ENCODE measurements at regions not wholly inside any gene's neighbourhood (a gene's known extent, or its start where the extent isn't known, plus 50 kb on each side); places are given as distances from the start of the nearest gene placed in this dataset.

GRCh38 chr7:136514776-136515175 lies 353.7 kb upstream of the CHRM2 start:
- Histone ChIP-seq H3F3A (ENCODE audit: insufficient read depth) (no peaks in the 10 kb centered on the region), H4K20me1 (ENCODE audit: low read depth, low read length) (no peaks in the 10 kb centered on the region), H2AFZ (ENCODE audit: low read depth, low read length, severe bottlenecking) (no peak overlapping the region), H3K4me3 (ENCODE audit: insufficient read depth, low read length, poor library complexity, severe bottlenecking) (no peak overlapping the region), H3K27me3 (ENCODE audit: low read length) (no peaks in the 10 kb centered on the region), H3K9me2 (replicated peaks; ENCODE audit: insufficient read depth, low read length) (no peaks in the 10 kb centered on the region), H3K4me2 (ENCODE audit: low read depth, low read length, poor library complexity, severe bottlenecking) (no peak overlapping the region), H3K27ac (ENCODE audit: low read depth, low read length) (no peak overlapping the region), H3K9me3 (ENCODE audit: insufficient read depth, low read length) (peaks cover 3% of the 10 kb centered on the region; the same call in 1 of the 2 replicates), H3K36me3 (ENCODE audit: low read length) (no peaks in the 10 kb centered on the region), H3K9ac (ENCODE audit: low read length) (no peak overlapping the region), H3K79me2 (ENCODE audit: insufficient read depth, low read length) (no peaks in the 10 kb centered on the region)
- TF ChIP-seq CTCF (IDR thresholded peaks at IDR 0.05; ENCODE audit: insufficient read depth, low read length, poor library complexity, severe bottlenecking) (no peak), EZH2phosphoT487 (conservative IDR thresholded peaks at IDR 0.05; ENCODE audit: low read length) (no peak)

- no peak overlapping the region for H3K27ac ChIP-seq (ENCODE audit: low read depth, low read length)
- TF ChIP-seq CTCF (IDR thresholded peaks at IDR 0.05; ENCODE audit: insufficient read depth, low read length, poor library complexity, severe bottlenecking) (no peak), EZH2phosphoT487 (conservative IDR thresholded peaks at IDR 0.05; ENCODE audit: low read length) (no peak)
- no peaks in the 10 kb centered on the region for H4K20me1 ChIP-seq (ENCODE audit: low read depth, low read length)
- H3F3A ChIP-seq (ENCODE audit: insufficient read depth): no peaks in the 10 kb centered on the region
- H3K9me2 ChIP-seq (replicated peaks; ENCODE audit: insufficient read depth, low read length): no peaks in the 10 kb centered on the region
- H3K4me2 ChIP-seq (ENCODE audit: low read depth, low read length, poor library complexity, severe bottlenecking): no peak overlapping the region
- no peak overlapping the region for H3K9ac ChIP-seq (ENCODE audit: low read length)
- H3K79me2 ChIP-seq (ENCODE audit: insufficient read depth, low read length): no peaks in the 10 kb centered on the region
- H2AFZ ChIP-seq (ENCODE audit: low read depth, low read length, severe bottlenecking): no peak overlapping the region
- H3K36me3 ChIP-seq (ENCODE audit: low read length): no peaks in the 10 kb centered on the region
- H3K27me3 ChIP-seq (ENCODE audit: low read length): no peaks in the 10 kb centered on the region
- H3K9me3 ChIP-seq (ENCODE audit: insufficient read depth, low read length): peaks cover 9% of the 10 kb centered on the region; the same call in 1 of the 2 replicates
- no peak overlapping the region for H3K4me3 ChIP-seq (ENCODE audit: insufficient read depth, low read length, poor library complexity, severe bottlenecking)
These were observed 354.7 kb upstream of the CHRM2 start for GRCh38 chr7:136513744-136514143.

GRCh38 chr7:136509466-136509865 lies 359.0 kb upstream of the CHRM2 start:
- no peak overlapping the region for H3K27ac ChIP-seq (ENCODE audit: low read depth, low read length)
- H3K36me3 ChIP-seq (ENCODE audit: low read length): no peaks in the 10 kb centered on the region
- peaks cover 9% of the 10 kb centered on the region for H3K9me3 ChIP-seq (ENCODE audit: insufficient read depth, low read length)
- no peak overlapping the region for H3K4me3 ChIP-seq (ENCODE audit: insufficient read depth, low read length, poor library complexity, severe bottlenecking)
- H3K9me2 ChIP-seq (replicated peaks; ENCODE audit: insufficient read depth, low read length): no peaks in the 10 kb centered on the region
- H4K20me1 ChIP-seq (ENCODE audit: low read depth, low read length): no peaks in the 10 kb centered on the region
- no peak for TF ChIP-seq CTCF (IDR thresholded peaks at IDR 0.05; ENCODE audit: insufficient read depth, low read length, poor library complexity, severe bottlenecking)
- no peak overlapping the region for H3K4me2 ChIP-seq (ENCODE audit: low read depth, low read length, poor library complexity, severe bottlenecking)
- no peaks in the 10 kb centered on the region for H3K79me2 ChIP-seq (ENCODE audit: insufficient read depth, low read length)
- H2AFZ ChIP-seq (ENCODE audit: low read depth, low read length, severe bottlenecking): no peak overlapping the region
- H3K9ac ChIP-seq (ENCODE audit: low read length): no peak overlapping the region
- no peaks in the 10 kb centered on the region for H3F3A ChIP-seq (ENCODE audit: insufficient read depth)
- no peaks in the 10 kb centered on the region for H3K27me3 ChIP-seq (ENCODE audit: low read length)
